Right renal pelvis (tissue), 4 donors: ENCODE measurements at regions not wholly inside any gene's neighbourhood (a gene's known extent, or its start where the extent isn't known, plus 50 kb on each side); places are given as distances from the start of the nearest gene placed in this dataset.

ENCODE experiments used
- DNase-seq, 4 donors: peaks; one replicate each; pipeline ENCODE4 v3.0.0-alpha.2; 2013; ENCODE audit warnings: low read depth in 4 of 4, low spot score in 3 of 4, missing footprints in 1 of 4

- no peak for DNase-seq
Measured at GRCh38 chr11:110989428-110990133, 255.9 kb upstream of the POU2AF2 start.

DNA sequence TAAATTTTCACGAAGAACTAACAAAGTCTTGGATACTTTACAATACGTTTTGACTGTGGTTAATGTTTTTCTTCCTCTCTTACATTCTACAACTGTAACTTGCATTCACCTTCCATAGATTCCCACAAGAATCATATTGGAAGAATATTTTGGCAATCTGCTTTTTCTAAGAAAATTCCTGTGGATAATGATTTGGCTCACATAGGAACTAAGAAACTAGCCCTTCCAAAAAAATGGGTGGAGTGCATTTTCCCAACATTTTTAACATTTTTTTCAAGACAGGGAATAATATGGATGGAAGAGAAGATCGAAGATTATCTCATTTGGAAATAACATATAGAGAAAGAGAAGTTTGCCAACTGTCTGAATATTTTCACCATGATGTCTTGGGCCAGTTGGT is 256.9 kb upstream of the POU2AF2 start:
- no peak for DNase-seq

- no peak for DNase-seq
Measured at GRCh38 chr11:110986016-110986415, 259.5 kb upstream of the POU2AF2 start.

DNA sequence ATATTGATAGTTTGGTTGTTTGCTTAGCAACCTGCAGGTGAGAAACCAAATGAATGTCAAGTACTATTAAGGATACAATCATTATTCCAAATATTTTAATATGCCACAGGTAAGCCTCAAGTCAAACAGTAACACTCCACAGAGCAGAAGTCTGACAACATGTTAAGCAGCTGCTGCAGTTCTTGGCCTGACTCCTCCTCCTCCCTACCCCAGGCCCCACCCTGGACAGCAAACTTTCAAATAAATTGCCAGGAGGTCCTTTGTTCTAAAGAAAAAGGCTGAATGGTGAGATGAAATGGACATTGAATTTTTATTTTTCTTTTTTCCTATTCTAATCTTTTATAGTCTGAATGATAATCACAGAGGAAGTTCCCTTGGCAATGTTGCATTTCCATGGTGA is 260.0 kb upstream of the POU2AF2 start:
- DNase-seq = no peak

DNA sequence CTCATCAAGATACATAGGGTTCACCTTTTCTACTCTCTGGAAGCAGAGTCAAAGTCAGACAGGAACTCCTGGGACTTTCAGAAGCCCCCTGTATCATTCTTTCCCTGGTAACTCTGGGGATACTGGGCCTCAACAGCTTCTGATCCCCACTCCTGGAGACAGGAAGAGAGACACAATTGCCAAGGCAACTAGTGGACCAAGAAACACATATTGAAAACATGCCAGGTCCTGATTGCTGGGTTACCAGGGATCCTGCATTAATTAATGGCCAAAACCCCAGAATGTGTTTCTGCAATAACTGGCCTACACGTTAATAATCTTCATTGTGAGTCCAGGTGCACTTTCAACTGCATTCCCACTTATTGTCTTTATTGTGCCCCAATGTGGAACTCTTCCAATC is 260.8 kb upstream of the POU2AF2 start:
- no peak for DNase-seq

DNA sequence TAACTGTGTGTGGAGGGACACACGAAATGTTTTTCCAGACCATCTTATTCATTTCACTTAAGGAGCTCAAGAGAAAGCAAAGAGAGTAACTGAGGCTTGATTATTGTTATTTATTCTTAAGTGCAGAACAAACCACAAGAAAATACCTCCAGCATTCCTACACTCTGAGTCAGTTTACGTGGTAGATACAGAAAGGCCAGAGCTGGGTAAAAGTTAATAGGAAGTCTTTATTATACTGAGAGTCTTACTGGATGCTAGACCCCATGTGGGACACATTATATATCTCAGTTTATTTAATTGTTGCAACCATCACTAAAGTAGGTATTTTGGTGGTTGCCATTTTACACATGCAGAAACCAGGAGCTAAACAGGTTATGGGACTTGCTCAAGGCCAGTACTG is 261.4 kb upstream of the POU2AF2 start:
- DNase-seq = no peak

GRCh38 chr11:110982214-110982613 is 263.3 kb upstream of the POU2AF2 start:
- no peak for DNase-seq

- DNase-seq = no peak
Measured at GRCh38 chr11:110979696-110980095, 265.8 kb upstream of the POU2AF2 start.

DNA sequence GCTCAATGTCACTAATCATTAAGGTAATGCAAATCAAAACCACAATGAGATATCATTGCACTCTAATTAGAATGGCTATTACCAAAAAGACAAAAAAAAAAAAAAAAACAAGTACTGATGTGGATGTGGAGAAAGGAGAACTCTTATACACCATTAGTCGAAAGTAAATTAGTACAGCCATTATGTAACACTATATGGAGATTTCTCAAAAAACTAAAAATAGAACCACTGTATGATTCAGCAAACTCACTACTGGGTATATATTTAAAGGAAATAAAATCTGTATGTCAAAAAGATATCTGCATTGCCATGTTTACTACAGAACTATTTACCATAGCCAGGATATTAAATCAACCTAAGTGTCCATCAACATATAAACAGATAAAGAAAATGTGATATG is 265.4 kb upstream of the ARHGAP20 start:
- no peak for DNase-seq

DNA sequence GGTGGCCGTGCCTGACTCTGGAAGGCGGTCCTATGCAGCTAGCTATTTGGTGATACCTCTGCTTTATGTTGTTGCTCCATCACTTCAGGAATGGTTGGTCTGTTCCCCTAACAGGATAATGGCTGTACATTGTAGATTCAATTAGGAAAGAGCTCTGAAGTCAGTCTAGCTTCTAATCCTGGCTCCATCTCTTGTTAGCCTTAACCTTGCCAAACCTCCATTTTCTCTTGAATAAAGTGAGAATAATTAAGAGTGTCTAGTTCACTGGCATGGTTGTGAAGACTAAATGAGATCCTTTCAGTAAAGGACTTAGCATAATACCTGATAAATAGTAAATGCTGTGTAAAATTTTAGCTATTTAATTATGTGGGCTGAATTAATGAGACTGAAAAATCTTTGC is 262.5 kb upstream of the ARHGAP20 start:
- no peak for DNase-seq

- no peak for DNase-seq
Measured at GRCh38 chr11:110973401-110973980, 261.3 kb upstream of the ARHGAP20 start.

- DNase-seq = no peak
Measured at GRCh38 chr11:110972640-110973039, 260.4 kb upstream of the ARHGAP20 start.

DNA sequence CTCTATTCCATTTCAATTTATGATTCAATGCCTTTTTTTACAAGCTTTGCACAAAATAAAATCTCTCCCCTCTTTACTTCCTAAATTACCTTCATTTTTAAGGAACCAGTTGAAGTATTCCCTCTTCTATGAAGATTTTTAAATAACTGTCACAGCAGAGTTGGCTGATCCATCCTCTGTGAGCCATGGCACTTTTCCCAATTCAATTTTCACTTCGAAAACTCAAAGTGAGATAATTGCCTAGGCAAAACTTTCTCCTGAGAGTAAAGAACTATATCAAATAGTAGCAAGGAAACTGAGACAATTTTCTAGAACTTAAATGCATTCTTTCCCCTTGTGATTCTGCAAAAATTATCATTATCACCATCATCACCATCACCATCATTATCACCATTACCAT is 259.9 kb upstream of the ARHGAP20 start:
- no peak for DNase-seq

- DNase-seq = no peak
Measured at GRCh38 chr11:110971140-110971539, 258.9 kb upstream of the ARHGAP20 start.

DNA sequence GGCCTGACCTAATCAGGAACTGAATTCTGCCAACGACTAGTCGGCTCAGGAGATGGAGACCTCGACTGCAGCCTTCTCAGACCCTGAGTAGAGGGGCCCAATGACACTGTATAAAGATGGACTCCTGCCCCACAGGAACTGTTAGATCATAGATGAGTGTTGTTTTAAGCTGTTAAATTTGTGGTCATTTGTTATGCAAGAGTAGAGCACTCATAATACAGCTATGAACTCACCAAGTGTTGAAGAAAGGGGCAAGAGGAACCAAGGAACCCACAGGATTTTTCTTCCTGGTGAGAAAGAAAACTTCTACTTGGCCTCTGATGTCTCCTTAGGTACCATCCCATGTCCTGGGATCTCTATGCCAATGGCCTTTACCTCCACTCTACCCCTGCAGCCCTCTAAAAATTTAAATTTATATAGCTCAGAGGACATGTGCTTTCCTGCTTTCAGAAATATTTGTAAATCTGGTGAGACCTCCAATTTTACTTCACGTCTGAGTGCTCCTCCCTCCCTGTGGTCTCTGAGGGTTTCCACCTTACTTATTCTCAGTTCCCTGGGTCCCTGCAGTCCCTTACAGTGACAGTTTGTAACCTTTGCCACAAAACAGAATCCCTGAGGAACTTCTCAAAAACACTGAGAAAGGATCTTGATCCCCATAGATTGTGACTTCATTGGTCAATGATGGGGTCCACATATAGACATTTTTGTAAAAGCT is 256.3 kb upstream of the ARHGAP20 start:
- DNase-seq = no peak

- DNase-seq = no peak
Measured at GRCh38 chr11:110966131-110966530, 253.9 kb upstream of the ARHGAP20 start.

GRCh38 chr11:110962921-110963320 is 250.7 kb upstream of the ARHGAP20 start:
- DNase-seq = no peak

- DNase-seq = no peak
Measured at GRCh38 chr11:110960167-110960566, 247.9 kb upstream of the ARHGAP20 start.

GRCh38 chr11:110958216-110958615 is 246.0 kb upstream of the ARHGAP20 start:
- no peak for DNase-seq

DNA sequence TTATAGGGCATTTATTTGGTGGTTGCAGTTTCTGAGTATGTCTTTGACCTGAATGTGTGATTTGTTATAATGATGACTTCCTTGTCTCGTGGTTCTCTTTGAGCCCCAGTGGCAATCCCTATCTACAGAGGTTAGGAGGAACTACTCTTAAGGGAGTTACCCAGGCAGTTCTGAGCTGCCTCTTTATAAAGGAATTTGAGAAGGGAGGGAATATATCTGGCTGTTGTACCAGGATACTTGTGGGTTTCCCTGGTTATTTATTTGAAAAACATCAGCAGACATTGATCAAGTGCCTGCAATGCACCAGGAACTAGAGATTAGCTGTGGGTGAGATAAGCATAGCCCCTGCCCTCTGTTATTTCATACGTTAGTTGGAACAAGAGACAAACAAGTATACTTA is 243.5 kb upstream of the ARHGAP20 start:
- no peak for DNase-seq

- no peak for DNase-seq
Measured at GRCh38 chr11:110951950-110952503, 239.8 kb upstream of the ARHGAP20 start.
